ENCODE measurements at regions not wholly inside any gene's neighbourhood (a gene's known extent, or its start where the extent isn't known, plus 50 kb on each side); places are given as distances from the start of the nearest gene placed in this dataset.
"Not testable (repeated sequence)": the region's sequence is repeated elsewhere in the genome, so short reads cannot be mapped to it uniquely, and the experiment has no call there.

DNA sequence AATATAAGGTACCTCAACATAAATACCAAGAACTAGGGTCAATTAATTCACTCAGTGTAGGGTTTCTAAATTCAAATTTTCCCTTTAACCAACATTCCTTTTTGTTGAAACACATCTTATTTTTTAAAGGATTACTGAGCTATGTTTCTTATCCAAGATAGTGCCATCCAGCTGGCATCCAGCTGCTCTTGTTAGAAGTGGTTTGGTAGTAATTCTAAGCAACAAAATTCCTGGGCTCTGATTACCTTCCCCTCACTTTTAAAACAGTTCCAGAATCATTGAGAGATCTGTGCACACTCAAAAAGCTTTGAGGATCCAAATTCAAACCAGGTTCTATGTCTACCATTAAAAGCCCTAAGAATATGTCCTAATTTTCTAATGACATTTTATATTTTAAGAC, 583.7 kb downstream of the TRIML1 start:
- no peak for DNase-seq (ENCODE audit: low read depth, low spot score)

DNA sequence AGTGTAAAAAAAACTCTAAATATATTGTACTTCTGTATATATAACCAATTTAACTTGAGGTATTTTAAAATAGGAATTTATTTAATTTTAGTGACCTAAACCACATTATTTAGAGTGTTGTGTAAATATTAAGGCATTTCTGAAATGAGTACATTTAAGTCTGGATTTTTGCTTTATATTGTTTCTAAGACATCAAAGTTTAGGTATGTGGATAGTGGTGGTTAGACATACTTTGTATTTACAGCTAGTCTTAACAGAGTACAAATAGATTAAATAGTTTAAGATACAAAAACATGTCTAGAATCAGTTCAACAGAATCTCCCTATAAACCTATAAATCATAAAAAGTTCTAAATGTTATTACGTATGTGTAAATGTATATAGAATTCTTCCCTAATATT, 588.5 kb downstream of the TRIML1 start:
- DNase-seq (ENCODE audit: low read depth, low spot score): no peak

DNA sequence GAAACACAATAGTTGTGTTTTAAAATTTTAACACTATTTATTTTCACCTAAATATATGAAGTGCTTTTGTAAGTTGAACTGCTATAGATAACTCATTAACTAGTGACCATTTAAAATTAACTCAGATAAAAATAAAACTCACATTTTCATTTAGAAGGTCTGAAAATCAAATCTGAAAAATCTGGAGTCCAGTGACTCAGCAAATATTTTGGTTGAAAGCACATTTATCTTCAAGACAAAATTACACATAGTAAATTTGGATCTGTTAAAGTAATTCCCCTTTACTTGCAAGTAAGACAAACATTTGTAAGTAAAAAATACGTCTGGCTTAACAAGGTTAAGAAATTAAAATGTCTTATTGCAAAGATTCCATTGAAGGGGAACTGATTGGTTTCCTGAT, 589.1 kb downstream of the TRIML1 start:
- DNase-seq (ENCODE audit: low read depth, low spot score): no peak

DNA sequence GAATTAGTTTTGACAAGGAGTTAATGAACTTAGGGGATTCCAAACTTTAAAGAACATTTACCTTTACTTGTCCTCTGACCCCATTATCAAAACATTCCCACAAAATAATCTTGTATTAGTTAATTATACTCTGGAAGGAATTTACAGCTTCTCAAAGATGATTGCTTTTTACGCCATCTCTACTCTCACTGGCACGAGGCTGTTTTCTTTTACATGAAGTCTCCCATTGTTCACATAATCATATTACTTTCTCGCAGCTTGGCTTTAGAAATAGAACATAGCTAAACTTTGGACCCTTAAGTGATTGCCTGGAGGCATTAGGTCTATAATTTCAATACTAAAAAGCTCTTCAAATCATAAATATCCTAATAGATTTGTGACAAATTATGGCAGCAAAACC, 592.9 kb downstream of the TRIML1 start:
- DNase-seq (ENCODE audit: low read depth, low spot score): no peak

DNA sequence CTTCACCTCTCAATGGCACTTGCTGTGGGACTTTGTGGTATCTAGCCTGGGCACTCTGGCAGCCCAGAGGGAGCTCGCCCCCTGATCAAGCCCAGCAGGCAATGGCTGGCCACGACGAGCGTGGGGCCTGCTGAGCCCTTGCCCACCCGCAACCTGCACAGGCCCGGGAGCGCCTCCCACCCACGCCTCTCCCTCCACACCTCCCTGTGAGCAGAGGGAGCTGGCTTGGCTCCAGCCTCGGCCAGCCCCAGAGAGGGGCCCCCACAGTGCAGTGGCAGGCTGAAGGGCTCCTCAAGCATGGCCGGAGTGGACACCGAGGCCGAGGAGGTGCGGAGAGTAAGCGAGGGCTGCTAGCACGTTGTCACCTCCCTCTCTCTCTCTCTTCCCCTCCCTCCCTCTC, 595.8 kb downstream of the TRIML1 start:
- no peak for DNase-seq (ENCODE audit: low read depth, low spot score)

DNA sequence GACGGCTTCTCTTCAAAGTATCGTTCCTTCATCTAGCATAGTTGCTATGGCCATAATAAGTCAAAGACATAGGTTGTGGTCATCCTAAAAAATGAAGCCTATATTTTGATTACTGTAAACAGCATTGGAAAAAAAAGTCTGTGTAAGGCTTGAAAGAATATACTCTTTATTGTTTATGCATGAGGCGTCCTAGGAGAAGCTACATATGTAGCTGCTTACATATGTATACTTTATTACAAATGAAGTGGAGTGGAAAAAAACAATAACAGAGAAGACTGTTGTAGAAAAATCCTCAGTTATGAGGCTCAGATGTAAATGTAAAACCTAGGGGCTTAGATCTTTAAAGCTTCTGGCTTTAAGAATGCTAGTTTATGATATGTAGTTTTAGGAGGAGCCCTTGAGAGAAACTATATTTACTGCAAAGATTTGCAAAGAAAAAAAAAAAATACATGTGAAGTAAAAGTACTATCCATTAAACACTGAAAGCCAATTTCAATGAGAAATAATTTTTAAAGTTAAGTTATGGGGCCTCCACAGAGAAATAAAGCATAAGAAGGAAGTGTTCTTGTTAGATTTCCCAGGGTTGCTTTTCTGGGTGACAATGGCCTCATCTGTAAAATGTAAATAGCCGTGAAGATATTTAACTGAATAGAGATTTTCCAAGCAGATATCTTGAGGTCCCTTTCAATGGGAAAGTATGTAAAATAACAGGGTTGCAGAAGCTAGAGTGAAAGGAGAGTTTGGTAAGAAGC, 598.2 kb downstream of the TRIML1 start:
- DNase-seq (ENCODE audit: low read depth, low spot score): no peak

DNA sequence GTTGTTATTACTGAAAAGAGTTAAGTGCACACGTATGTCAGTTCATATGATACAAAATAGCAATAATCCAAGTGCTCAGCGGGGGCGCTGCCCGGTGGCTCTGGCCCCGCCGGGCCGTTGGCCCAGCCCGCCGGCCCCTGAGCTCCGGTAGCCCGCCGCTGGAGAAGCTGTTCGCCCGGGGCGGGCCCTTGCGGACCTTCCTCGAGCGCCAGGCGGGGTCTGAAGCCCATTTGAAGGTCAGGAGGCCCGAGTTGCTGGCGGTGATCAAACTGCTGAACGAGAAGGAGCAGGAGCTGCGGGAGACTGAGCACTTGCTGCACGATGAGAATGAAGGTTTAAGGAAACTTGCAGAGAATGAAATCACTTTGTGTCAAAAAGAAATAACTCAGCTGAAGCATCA, 599.0 kb downstream of the TRIML1 start:
- not testable (repeated sequence) for DNase-seq (ENCODE audit: low read depth, low spot score)

DNA sequence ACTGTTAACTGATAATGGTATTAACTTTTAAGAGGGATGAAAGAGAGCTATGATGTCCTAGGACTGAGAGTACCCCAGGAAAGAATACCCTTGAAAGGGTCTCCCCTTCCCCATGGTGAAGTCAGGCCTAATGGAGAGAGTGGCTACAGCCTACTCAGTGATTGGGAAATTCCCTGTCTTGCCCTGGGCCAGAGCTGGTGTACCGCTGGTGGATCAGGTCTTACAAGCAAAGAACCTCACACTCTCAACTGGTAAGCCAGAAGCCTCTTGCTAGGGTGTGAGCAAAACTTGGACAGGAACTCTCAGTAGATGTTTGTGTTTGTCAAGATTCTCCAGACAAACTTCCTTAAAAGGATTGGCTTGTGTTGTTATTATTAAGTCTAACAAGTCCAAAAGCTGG, 600.9 kb downstream of the TRIML1 start:
- DNase-seq (ENCODE audit: low read depth, low spot score): not testable (repeated sequence)

DNA sequence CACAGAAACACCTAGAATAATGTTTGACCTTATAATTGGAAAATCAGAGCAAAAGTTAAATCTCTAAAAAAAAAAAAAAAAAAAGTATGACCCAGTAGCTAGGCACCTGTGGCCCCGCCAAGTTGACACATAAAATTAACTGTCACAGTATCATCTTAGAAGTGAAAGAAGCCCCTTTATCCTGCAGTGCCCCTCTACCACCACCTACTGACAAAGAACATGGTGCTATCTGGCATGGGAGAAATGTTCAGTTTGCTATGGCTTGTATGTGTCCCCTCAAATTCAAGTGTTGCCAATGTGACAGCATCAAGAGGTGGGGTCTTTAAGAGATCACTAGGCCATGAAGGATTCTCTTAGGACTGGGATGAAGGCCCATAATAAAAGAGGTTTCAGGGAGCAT, 601.5 kb downstream of the TRIML1 start:
- DNase-seq (ENCODE audit: low read depth, low spot score): not testable (repeated sequence)

DNA sequence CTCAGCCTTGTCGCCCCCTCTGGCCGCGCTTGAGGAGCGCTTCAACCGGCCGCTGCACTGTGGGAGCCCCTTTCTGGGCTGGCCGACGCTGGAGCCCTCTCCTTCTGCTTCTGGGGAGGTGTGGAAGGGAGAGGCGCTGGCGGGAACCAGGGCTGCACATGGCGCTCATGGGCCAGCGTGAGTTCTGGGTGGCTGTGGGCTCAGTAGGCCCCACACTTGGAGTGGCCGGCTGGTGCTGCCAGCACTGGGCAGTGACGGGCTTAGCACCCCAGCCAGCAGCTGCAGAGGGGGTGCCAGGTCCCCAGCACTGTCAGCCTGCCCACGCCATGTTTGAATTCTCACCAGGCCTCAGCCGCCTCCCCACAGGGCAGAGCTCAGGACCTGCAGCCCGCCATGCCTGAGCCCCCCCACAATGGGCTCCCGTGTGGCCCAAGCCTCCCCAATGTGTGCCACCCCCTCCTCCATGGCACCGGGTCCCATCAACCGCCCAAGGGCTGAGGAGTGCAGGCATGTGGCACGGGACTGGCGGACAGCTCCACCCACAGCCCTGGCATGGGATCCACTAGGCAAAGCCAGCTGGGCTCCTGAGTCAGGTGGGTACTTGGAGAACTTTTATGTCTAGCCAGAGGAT, 615.2 kb downstream of the TRIML1 start:
- no peak for DNase-seq (ENCODE audit: low read depth, low spot score)

DNA sequence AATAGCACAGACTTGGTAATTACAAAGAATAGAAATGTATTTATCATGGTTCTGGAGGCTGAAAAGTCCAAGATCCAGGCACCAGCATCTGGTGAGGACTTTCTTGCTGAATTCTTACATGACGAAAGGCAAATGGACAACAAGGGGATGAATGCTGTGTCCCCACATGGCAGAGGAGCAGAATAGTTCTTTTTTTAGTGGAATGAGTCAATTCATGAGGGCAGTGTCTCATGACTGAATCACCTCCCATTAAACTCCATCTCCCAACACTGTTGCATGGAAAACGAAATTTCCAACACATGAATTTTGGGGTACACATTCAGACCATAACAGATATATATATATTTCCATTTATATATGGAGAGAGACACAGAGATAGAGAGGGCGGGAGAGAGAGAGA, 628.3 kb downstream of the TRIML1 start:
- no peak for DNase-seq (ENCODE audit: low read depth, low spot score)

DNA sequence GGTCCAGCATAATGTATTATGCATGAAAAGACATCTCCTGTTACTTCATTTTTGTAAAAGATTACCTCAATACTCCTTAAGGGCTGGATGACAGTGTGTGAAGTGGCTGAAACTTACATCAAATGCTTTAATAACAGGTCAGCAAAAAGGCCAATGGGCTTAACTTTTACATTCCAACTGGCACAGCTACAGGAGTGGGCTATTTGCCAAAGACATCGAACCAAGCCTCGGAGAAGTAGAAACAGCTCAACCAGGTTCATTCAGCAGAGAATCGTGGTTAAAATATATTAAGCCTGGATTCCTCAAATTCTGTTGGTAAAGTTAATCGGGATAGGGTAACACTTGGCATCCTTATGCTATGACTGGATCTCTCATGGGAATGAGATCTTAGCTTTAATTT, 639.7 kb downstream of the TRIML1 start:
- DNase-seq (ENCODE audit: low read depth, low spot score): no peak

DNA sequence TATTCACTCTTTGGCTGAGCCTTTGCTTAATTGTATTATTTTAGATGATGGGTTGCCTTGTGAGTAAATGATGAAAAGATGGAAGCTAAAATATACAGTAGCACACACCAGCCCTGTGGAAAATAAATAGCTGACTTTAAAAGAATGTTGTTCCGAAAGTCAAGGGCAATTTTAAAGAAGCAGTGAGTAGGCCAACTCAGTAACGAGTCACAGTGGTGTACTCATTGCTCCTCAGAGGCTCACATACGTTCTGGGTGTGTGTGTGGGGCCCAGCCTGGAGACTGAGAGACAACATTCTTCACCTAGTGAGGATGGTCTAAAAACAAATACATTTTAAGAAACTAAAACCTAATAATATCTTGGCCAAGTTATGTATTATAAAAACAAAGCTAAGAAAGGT, 640.3 kb downstream of the TRIML1 start:
- DNase-seq (ENCODE audit: low read depth, low spot score): no peak

DNA sequence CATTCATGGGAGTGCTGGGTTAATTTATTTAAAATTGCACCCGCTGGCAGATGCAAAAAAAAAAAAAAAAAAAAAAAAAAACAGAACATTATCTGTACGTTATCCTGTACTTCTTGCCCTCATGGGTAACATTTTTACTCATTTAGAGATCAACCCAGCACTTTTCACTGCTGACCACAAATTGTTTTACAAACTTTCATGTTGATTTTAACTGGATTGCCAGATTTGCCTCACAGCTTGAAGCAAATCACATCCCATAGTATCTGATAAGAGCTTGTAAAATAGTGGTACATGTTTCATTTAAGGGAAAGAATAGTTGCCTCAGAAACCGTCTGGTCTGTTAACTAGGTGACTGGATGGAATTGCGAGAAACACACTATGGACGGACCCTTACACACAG, 640.8 kb downstream of the TRIML1 start:
- DNase-seq (ENCODE audit: low read depth, low spot score): no peak

DNA sequence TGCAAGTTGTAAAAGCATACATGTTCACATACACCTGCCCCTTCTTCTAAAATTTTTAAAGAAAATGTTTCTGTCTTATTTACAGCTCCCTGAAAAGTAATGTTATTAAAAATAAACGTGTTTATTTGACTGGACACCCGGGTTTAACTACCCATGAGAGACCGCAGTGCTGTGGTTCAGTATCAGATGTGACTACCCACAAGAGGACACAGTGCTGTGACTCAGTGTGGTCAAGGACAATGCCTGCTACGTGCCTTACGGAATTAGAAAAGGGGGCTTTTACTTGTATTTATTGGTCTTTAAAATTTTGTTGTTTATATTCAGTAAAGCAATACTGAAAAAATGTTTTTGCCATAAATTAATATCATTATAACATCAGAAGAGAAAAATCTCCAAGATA, 641.4 kb downstream of the TRIML1 start:
- no peak for DNase-seq (ENCODE audit: low read depth, low spot score)

DNA sequence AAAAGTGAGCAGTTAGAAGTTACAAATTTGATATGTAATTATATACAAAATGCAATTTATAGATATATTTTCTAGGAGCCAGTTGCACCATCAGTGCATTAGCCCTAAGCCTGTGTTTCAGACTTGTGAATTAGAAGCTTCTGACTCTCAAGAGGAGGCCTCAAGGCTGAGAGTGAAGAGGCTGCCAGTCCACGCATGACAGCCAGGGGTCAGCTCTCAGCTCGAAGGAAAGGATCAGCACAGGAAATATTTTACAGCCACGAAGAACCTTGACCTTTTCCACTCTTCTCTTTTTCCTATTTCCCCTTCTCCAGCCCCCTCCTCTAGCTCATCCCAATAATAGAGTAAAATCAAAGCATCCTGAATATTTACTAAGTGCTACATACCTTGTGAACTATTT, 642.4 kb downstream of the TRIML1 start:
- no peak for DNase-seq (ENCODE audit: low read depth, low spot score)

DNA sequence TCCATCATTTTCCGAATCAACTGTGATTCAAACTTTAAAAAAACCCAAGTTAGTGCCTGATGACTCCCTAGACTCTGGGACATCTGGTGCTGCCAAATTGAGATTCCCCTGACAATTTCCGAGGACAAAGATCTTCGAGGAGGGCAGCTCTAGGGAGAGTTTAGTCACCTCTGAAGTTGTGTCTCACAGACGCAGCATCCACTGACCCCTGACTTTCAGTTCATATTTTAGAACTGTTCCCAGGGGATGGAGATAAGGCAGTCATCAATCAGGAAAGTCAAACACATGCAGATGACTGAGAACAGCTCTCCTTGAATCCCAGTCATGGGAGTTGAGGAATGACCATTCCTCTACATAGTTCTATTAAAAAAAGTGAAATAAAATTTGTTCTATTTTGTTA, 643.9 kb downstream of the TRIML1 start:
- DNase-seq (ENCODE audit: low read depth, low spot score): no peak

DNA sequence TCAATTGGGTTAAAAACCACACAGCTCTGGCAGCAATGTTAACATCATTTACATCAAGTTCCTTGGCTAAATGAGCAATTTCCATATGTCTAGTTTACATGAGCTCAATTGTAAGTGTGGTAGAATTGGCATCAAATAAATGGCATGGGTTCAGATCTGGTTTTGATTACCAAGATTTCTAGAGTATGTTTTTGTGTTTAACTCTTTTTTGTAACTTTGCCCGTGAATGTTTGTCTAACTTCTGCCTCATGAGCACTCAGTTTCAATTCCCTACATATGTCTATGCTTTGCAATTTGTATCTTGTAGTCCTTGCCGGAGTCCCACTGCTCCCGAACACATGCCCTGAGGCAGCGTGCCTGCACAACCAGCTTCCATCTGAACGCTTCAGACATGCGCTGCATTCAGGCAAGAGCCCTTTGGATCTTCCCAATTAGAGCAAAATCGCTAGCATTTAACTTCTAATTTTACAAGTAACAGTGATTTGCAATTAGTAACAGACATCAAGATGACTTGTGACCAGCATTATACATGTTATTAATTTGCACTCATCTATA, 644.4 kb downstream of the TRIML1 start:
- no peak for DNase-seq (ENCODE audit: low read depth, low spot score)

DNA sequence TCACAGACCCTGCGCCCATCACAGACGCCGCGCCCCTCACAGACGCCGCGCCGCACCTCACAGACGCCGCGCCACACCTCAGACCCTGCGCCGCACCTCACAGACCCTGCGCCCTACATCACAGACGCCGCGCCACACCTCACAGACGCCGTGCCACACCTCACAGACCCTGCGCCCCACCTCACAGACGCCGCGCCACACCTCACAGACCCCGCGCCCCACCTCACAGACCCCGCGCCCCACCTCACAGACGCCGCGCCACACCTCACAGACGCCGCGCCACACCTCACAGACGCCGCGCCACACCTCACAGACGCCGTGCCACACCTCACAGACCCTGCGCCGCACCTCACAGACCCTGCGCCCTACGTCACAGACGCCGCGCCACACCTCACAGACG, 657.4 kb downstream of the TRIML1 start:
- DNase-seq (ENCODE audit: low read depth, low spot score): not testable (repeated sequence)

DNA sequence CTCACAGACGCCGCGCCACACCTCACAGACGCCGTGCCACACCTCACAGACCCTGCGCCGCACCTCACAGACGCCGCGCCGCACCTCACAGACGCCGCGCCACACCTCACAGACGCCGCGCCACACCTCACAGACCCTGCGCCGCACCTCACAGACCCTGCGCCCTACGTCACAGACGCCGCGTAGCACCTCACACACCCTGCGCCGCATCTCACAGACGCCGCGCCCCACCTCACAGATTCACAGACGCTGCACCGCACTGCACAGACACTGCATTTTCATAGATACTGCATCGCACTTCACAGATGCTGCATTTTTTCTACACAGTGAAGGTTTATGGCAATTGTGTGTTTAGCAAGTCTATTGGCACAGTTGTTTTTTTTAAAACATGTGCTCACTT, 657.8 kb downstream of the TRIML1 start:
- DNase-seq (ENCODE audit: low read depth, low spot score): not testable (repeated sequence)

DNA sequence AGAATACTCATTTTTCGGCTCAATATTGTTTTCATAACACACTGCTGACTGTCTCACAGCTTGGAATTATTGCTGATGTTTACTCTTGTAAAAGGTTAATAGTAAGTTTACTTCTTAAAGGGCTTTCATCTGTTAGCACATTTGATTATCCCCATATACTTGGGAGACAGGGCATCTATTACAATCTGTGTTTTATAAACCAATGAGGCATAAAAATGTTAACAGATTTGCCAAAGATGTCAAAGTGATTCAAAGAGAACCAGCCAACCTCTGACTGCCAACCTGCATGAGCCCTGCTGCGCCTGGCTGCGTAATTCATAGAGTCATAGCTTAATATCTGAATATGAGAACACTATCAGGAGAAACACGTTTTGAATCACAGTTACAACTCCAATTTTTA, 665.6 kb downstream of the TRIML1 start:
- DNase-seq (ENCODE audit: low read depth, low spot score): no peak

DNA sequence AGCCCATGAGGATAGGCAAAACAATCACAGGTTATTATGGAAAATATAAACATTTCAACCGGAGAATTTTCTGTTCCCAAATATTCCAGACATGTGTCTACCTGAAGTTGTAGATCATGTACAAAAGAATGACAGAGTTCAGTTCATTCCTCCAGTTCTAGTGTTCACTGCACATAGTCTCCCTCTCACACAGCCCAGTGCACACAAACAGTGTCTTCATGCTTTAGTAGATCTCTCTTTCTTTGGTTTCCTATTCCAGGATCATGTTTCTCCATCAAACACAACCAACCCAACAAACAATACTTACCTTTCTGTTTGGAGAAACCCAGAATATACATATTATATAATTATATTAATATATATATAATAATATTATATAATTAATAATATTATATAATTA, 671.9 kb downstream of the TRIML1 start:
- no peak for DNase-seq (ENCODE audit: low read depth, low spot score)

DNA sequence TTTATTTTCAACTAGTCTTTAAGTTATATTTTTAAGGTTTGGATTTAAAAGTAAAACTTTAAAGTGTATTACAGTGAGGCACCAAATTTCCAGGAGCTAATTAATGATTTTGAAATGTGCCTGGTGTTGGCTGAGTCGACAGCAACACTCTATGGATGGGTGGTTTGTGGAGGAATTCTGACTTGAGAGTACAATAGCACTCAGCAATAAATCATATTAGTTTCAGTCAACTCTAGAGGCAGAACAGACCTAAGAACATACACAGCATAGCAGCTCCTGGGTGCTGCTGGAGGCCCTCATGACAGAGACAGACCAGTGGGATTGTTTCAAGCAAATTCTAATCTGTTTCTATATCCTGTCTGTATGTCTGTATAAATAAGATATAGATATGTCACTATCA, 673.4 kb downstream of the TRIML1 start:
- no peak for DNase-seq (ENCODE audit: low read depth, low spot score)
